Activated CD4-positive, alpha-beta T cell treated with anti-CD3 and anti-CD28 coated beads, Interleukin-2, Interleukin-6, amounts not matched to agents 100 ng/mL and 50 ng/mL, durations not matched to agents 16 hours and 8 hours (primary cell): ENCODE measurements at regions not wholly inside any gene's neighbourhood (a gene's known extent, or its start where the extent isn't known, plus 50 kb on each side); places are given as distances from the start of the nearest gene placed in this dataset.
"Not testable (repeated sequence)": the region's sequence is repeated elsewhere in the genome, so short reads cannot be mapped to it uniquely, and the experiment has no call there.

Experiments used
- DNase-seq: peaks from one replicate; pipeline ENCODE4 v3.0.0-alpha.2; 2020

- peak; percentile 93 for DNase-seq
These were observed 126.6 kb upstream of the IL12B start for GRCh38 chr5:159456722-159457465.

GRCh38 chr5:159458217-159458711 is 128.0 kb upstream of the IL12B start:
- DNase-seq = peak; percentile 87

- no peak for DNase-seq
These were observed 128.9 kb upstream of the IL12B start for GRCh38 chr5:159459132-159459627.

- peak; percentile 44 for DNase-seq
These were observed 129.8 kb upstream of the IL12B start for GRCh38 chr5:159459951-159460538.

- DNase-seq = no peak
These were observed 133.5 kb upstream of the IL12B start for GRCh38 chr5:159463590-159464321.

GRCh38 chr5:159465604-159466003 is 135.3 kb upstream of the IL12B start:
- no peak for DNase-seq

- DNase-seq = no peak
These were observed 137.4 kb upstream of the IL12B start for GRCh38 chr5:159467666-159468065.

GRCh38 chr5:159469496-159470372 is 139.4 kb upstream of the IL12B start:
- DNase-seq = peak; percentile 31

GRCh38 chr5:159471904-159472303 is 141.6 kb upstream of the IL12B start:
- no peak for DNase-seq

- DNase-seq = no peak
These were observed 144.7 kb upstream of the IL12B start for GRCh38 chr5:159475026-159475425.

- DNase-seq = no peak
These were observed 148.7 kb upstream of the IL12B start for GRCh38 chr5:159478950-159479349.

- no peak for DNase-seq
These were observed 150.6 kb upstream of the IL12B start for GRCh38 chr5:159480849-159481248.

GRCh38 chr5:159481751-159482150 is 151.5 kb upstream of the IL12B start:
- DNase-seq = no peak

- DNase-seq = no peak
These were observed 156.5 kb upstream of the IL12B start for GRCh38 chr5:159486836-159487235.

GRCh38 chr5:159488516-159488915 is 158.2 kb upstream of the IL12B start:
- DNase-seq = no peak

- no peak for DNase-seq
These were observed 159.5 kb upstream of the IL12B start for GRCh38 chr5:159489779-159490178.

GRCh38 chr5:159490507-159490906 is 160.2 kb upstream of the IL12B start:
- no peak for DNase-seq

- no peak for DNase-seq
These were observed 163.4 kb upstream of the IL12B start for GRCh38 chr5:159493696-159494095.

GRCh38 chr5:159496773-159497172 is 166.5 kb upstream of the IL12B start:
- no peak for DNase-seq

GRCh38 chr5:159497221-159497620 is 166.9 kb upstream of the IL12B start:
- DNase-seq = no peak

- no peak for DNase-seq
These were observed 168.3 kb upstream of the IL12B start for GRCh38 chr5:159498630-159499029.

- DNase-seq = not testable (repeated sequence)
These were observed 171.8 kb upstream of the IL12B start for GRCh38 chr5:159502116-159502515.

- DNase-seq = no peak
These were observed 172.9 kb upstream of the IL12B start for GRCh38 chr5:159503236-159503635.
